NCI-H1417 treated with DMSO at 0.1 percent for 48 hours (cell line): ENCODE measurements at regions not wholly inside any gene's neighbourhood (a gene's known extent, or its start where the extent isn't known, plus 50 kb on each side); places are given as distances from the start of the nearest gene placed in this dataset.
"Not testable (repeated sequence)": the region's sequence is repeated elsewhere in the genome, so short reads cannot be mapped to it uniquely, and the experiment has no call there.

Source experiments
- DNase-seq: peaks from one replicate; lab custom pipeline; 2025; lab: John Stamatoyannopoulos, UW

- DNase-seq = no peak
Measured at GRCh38 chr17:45649796-45650195, 134.3 kb upstream of the CRHR1 start.

GRCh38 chr17:45650561-45650960 lies 133.6 kb upstream of the CRHR1 start:
- no peak for DNase-seq

GRCh38 chr17:45651145-45651709 lies 132.9 kb upstream of the CRHR1 start:
- no peak for DNase-seq

GRCh38 chr17:45653616-45654015 lies 130.5 kb upstream of the CRHR1 start:
- DNase-seq = no peak

- DNase-seq = no peak
Measured at GRCh38 chr17:45656527-45657181, 127.5 kb upstream of the CRHR1 start.

GRCh38 chr17:45660474-45660873 lies 123.6 kb upstream of the CRHR1 start:
- no peak for DNase-seq

GRCh38 chr17:45662432-45662831 lies 121.7 kb upstream of the CRHR1 start:
- DNase-seq = no peak

- DNase-seq = no peak
Measured at GRCh38 chr17:45663772-45664171, 120.3 kb upstream of the CRHR1 start.

GRCh38 chr17:45664921-45665320 lies 119.2 kb upstream of the CRHR1 start:
- no peak for DNase-seq

GRCh38 chr17:45666046-45666600 lies 118.0 kb upstream of the CRHR1 start:
- DNase-seq = no peak

GRCh38 chr17:45666641-45667040 lies 117.5 kb upstream of the CRHR1 start:
- no peak for DNase-seq

- no peak for DNase-seq
Measured at GRCh38 chr17:45667591-45668171, 116.4 kb upstream of the CRHR1 start.

- no peak for DNase-seq
Measured at GRCh38 chr17:45668316-45668715, 115.8 kb upstream of the CRHR1 start.

- peak; percentile 21 for DNase-seq
Measured at GRCh38 chr17:45672301-45672700, 111.8 kb upstream of the CRHR1 start.

GRCh38 chr17:45672792-45673191 lies 111.3 kb upstream of the CRHR1 start:
- no peak for DNase-seq

GRCh38 chr17:45673759-45674158 lies 110.4 kb upstream of the CRHR1 start:
- not testable (repeated sequence) for DNase-seq

GRCh38 chr17:45675012-45675411 lies 109.1 kb upstream of the CRHR1 start:
- no peak for DNase-seq

GRCh38 chr17:45675892-45676291 lies 108.2 kb upstream of the CRHR1 start:
- DNase-seq = no peak

- DNase-seq = no peak
Measured at GRCh38 chr17:45676695-45677094, 107.4 kb upstream of the CRHR1 start.

GRCh38 chr17:45677770-45678169 lies 106.3 kb upstream of the CRHR1 start:
- DNase-seq = no peak

- DNase-seq = no peak
Measured at GRCh38 chr17:45679426-45679825, 104.7 kb upstream of the CRHR1 start.

- no peak for DNase-seq
Measured at GRCh38 chr17:45680360-45680759, 103.8 kb upstream of the CRHR1 start.

GRCh38 chr17:45681706-45682105 lies 102.4 kb upstream of the CRHR1 start:
- no peak for DNase-seq
